Stimulated activated CD8-positive, alpha-beta memory T cell treated with anti-CD3 and anti-CD28 coated beads, Interleukin-15, amount 100 ng/mL, for 48 hours (primary cell): ENCODE measurements at regions not wholly inside any gene's neighbourhood (a gene's known extent, or its start where the extent isn't known, plus 50 kb on each side); places are given as distances from the start of the nearest gene placed in this dataset.
"Not testable (repeated sequence)": the region's sequence is repeated elsewhere in the genome, so short reads cannot be mapped to it uniquely, and the experiment has no call there.

Experiments used
- DNase-seq, 2 donors: peaks; one replicate each; pipeline ENCODE4 v3.0.0-alpha.2; 2020; ENCODE audit warnings: low read depth in 2 of 2

DNA sequence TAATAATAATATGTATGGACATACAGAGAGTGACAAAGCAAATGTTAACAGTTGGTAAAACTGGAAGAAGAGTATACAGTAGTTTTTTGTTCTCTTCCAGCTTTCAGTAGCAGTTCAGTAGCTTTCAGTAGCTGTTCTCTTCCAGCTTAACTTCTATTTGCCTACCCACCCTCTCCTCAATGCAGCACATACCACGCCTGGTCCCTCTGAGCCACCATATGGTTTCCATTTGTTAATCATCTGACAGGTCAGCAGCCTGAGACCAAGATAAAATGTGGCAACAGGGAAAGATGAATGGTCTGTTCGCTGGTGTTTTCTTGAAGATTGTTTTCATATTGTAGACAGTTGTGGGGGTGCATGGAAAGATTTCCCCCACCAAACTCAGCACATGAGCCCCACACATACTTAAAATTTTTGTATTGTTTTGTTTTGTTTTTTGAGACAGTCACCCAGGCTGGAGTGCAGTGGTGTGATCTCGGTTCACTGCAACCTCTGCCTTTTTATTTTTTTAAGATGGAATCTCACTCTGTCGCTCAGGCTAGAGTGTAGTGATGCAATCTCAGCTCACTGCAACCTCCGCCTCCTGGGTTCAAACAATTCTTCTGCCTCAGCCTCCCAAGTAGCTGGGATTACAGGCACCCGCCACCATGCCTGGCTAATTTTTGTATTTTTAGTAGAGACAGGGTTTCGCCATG lies 56.8 kb downstream of the ATP6V0E2 start:
- not testable (repeated sequence) for DNase-seq

DNA sequence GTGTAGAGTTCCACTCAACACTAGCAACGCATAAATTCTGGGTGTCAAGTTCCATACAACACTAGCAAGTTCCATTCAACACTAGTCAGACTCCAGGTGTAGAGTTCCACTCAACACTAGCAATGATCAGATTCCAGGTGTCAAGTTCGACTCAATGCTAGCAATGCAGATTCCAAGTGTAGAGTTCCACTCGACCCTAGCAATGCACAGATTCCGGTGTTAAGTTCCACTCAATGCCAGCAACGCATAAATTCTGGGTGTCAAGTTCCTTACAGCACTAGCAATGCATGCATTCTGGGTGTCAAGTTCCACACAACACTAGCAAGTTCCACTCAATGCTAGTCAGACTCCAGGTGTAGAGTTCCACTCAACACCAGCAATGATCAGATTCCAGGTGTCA lies 60.0 kb downstream of the ATP6V0E2 start:
- not testable (repeated sequence) for DNase-seq

DNA sequence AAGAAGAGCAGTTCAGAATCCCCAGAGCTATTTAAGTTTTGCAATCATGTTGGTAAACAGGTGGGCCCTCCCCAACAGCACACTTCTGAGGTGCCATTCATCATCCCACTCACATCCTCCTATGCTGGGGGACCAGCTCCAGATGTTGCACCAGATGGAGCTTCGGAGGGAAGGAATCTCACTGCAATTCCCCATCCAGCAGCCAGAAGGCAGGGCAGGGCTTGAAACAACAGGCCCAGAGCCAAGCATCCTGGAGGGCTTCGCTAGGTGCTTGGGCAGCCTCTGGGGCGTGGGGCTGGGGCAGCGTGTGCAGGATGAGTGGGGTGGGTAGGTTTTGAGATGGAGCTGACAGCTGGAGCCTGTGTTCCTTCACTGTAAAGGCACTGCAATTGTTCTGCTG lies 73.6 kb downstream of the ATP6V0E2 start:
- DNase-seq = not testable (repeated sequence)

DNA sequence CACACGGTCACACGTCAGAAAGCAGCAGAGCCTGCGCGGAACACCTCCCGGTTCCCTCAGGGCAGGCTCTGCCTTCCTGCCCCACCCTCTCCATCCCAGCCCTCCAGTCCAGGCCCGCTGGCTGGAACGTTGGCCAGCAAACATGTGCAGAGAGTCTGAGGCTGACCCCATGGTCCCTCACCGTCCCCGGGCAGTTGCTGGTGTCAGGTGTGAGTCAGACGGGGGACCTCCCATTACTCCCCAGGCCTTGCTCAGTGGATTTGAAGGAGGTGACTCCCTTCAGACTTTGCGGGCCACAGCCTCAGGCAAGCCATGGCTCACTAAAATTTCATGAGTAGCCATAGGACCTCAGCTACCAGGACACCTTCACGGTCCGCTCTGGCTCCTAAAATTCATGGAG lies 74.7 kb downstream of the ATP6V0E2 start:
- DNase-seq = not testable (repeated sequence)

DNA sequence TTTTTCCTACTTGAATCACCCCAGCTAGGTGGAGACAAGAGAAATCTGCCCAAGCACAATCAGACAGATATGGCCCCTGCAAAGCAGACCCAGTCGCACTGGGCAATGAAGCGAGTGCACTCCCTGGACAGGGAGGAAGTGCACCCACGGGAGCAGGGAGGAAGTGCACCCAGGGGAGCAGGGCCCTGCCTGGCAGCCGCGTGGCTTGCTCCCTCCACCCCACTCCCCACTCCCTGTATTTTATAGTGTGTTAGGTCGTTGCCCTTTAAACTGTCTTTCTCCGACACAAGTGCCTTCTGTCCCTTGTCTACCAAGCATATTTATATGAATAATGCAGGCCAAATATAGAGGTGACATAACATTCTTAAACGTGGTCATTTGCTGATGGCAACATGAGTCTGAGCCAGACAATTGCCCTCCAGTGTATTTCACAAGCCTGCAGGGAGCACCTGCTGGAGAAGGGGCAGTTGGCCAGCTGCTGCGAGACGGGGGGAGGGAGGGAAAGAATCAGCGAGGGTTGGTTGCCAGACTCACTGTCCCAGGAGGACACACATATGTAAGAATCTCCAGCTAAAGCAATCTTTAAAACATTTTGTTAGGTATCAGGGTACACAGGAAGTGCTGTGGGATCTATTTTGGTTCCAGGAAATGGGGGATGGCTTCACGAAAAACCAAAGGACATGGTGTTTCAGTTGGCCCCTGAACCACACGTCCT lies 76.3 kb downstream of the ATP6V0E2 start:
- not testable (repeated sequence) for DNase-seq

DNA sequence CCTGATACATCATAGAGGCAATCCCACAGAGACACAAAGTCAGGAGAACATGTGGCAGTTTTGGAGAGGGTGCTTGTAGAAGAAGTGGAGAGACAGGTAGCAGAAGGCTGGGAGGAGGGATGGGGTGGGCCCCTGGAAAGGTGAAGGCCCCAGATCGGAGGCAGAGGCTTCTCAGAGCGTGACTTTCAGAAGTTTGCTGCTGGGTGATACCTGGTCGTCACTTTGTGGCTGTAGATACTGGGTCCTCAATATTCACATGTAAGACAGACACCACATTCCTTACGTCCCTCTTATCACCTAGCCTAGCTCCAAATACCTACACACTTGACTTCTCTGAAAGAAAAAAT lies 76.8 kb downstream of the ATP6V0E2 start:
- DNase-seq = not testable (repeated sequence)

DNA sequence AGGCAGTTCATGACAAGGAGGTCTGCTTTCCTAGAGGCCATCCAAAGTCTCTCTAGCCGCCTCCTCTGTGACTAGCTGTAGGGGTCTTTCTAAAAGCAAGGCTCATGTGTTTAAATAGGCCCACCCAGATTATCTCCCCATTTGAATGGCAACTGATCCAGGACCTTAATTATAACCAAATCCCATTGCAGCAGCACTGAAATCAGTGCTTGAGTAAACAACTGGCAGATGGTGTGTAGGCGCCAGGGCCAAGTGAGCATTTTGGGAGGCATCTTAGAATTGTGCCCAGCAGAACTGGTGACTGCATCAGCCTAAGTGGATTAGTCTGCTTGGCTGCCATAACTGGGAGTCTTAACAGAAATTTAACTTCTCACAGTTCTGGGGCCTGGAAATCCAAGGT lies 77.8 kb downstream of the ATP6V0E2 start:
- not testable (repeated sequence) for DNase-seq

DNA sequence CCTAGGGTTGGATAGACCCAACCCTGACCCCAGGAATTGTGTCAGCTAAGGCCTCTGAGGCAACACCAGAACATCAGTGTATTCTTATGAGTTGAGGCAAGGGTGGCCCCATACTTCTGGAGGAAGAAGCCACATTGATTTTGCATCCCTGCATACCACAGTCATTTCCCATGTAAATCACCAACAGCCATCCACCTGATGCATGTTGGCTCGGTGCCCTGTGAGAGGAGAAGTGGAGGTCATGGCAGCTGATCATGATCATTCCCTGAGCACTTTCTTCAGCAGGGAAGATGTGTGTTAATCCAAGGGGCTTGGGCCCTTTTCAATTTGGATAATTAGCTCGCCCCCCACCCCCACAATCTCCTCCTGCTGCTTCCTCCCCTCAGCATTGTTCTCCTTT lies 85.1 kb downstream of the ATP6V0E2 start:
- DNase-seq = not testable (repeated sequence)

DNA sequence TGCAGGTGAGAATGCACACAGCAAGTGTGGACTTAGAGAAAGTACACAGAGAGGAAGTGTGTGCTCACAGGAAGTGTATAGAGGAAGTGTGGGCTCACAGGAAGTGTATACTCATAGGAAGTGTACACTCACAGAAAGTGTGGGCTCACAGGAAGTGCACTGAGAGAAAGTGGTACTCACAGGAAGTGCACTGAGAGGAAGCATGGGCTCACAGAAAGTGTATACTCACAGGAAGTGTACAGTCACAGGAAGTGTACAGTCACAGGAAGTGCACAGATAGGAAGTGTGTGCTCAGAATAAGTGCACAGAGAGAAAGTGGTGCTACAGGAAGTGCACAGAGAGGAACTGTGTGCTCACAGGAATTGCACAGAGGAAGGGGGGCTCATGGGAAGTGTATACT lies 87.1 kb downstream of the ATP6V0E2 start:
- DNase-seq = peak in 1 of 2 donors; percentile 2

DNA sequence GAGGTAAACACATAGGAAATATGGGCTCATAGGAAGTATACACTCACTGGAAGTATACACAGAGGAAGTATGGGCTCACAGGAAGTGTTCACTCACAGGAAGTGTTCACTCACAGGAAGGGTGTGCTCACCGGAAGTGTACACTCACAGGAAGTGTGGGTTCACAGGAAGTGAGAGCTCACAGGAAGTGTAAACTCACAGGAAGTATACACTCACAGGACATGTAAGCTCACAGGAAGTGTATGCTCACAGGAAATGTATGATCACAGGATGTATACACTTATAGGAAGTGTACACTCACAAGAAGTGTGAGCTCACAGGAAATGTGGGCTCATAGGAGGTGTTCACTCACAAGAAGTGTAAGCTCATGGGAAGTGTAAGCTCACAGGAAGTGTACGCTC lies 88.1 kb downstream of the ATP6V0E2 start:
- DNase-seq = peak in 1 of 2 donors; percentile 4

DNA sequence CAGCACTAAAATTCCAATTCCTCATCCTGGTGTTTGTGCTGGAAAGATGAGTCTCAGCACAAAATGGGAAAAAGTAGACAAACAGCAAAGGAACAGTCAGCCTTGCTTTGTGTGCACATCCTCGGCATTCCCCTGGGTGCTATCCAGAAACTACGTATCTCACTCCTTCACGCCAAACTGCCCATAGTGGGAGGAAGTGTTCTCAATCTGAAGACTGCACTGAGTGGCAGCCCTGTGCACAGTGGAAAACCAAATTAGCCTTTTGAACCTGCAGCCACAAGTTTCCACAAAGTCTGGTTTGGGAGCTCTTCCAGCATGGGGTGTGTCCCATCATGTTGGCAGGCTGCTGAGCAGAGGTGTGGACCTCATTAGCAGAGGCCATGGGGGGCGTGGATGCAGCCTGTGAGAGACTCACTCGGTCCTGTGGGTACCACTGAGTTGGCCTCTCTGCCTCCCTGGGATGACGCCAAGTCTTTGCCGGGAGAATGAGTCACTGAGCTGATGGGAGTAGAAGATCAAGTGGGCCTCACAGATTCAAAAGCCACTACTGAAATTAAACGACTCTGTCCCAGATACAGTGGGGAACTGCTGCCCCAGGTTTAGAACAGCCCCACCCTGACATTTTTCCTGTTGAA lies 89.0 kb downstream of the ATP6V0E2 start:
- not testable (repeated sequence) for DNase-seq

DNA sequence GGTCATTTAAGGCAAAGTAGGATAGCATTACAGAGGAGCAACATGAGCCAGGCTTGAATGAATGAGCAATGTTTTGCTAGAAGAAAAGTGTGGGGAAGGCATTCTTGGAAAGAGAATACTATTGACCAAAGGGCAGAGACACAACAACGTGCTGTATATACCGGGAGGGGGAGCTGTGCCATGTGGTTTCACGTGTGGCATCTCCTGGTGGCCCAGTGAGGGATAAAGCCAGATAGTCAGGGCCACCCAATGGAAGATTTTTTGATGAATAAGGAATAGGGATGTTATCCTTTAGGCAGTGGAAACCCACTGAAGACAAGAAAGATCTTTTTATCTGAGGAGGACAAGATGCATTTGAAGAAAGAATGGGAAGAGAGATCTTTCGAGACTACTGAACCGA lies 90.2 kb downstream of the ATP6V0E2 start:
- not testable (repeated sequence) for DNase-seq

DNA sequence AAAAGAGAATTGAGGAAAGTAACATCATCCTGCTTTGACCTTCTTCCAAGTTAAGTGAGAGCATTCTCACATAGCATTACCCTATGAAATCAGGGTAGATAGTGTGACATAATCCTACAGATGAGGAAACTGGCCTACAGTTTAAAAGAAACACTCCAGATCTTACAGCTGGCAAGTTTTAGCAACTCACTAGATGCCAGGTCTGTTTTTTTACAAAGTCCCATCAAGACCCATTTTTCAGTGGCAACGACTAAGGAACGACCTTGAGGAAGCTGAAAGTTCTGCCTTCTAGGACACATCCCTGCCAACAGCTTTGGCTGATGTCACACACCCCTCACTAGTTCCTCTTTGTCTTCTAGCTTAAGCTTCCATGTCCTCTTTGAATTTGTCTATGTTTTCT lies 92.7 kb downstream of the ATP6V0E2 start:
- DNase-seq = not testable (repeated sequence)

DNA sequence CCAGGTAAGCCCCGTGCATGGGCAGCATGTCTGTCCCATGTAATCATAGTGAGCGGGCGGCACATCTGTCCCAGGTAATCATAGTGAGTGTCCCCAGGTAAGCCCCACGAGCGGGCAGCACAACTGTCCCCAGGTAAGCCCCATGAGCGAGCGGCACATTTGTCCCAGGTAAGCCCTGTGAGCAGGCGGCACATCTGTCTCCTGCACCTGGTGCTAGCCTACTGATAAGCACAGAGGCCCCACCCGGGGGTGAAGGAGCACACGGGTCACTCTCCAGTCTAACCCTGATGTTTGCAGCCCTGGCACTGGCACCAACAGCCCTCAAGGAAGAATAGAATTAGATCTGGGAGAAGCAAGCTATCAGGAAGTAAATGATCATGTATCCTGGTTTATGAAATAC lies 99.2 kb downstream of the ATP6V0E2 start:
- not testable (repeated sequence) for DNase-seq

DNA sequence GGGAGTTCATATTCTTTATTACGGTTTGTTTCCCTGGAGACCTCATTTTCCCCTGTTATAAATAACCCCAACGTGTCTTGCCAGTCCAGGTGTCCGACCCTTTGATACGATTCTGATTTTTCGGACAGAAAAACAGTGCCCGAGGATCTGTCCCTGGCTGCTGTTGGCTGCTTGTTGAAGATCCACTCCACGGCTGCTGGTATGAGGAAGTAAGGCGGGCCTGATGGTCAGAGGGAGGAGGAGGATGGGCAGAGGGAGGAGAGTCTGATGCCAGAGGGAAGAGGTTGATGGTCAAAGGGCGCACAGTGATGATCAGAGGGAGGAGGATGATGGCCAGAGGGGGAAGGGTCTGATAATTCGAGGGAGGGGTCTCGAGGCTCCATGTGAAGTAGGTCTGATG lies 99.9 kb downstream of the ATP6V0E2 start:
- not testable (repeated sequence) for DNase-seq

DNA sequence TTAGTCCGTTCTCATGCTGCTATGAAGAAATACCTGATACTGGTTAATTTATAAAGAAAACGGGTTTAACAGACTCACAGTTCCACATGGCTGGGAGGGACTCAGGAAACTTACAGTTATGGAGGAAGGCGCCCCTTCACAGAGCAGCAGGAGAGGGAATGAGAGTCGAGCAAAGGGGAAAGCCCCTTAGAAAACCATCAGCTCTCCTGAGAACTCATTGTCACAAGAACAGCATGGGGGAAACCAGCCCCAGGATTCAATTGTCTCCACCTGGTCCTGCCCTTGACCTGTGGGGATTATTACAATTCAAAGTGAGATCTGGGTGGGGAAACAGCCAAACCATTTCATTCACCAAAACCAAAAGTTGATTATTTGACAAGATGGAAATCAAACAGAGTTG lies 101.8 kb downstream of the ATP6V0E2 start:
- DNase-seq = not testable (repeated sequence)

DNA sequence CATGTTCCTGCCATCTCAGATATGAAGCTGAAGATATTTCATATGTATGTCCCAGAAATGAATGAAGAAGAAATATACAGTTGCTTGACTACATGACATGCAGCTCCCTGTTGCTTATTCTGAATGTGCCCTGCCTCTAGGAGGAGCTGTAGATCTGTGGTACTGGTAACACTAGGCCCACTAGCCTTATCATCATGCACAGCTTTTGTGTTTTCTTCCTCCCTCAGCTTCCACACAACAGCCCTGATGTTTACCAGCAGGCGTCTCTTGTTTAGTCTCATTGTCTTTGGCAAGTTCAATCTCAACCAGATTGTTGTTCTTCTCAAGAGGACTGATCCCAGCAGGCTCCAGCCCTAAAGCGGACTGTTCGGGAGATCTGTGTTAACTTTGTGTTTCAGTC lies 104.8 kb downstream of the ATP6V0E2 start:
- DNase-seq = not testable (repeated sequence)

DNA sequence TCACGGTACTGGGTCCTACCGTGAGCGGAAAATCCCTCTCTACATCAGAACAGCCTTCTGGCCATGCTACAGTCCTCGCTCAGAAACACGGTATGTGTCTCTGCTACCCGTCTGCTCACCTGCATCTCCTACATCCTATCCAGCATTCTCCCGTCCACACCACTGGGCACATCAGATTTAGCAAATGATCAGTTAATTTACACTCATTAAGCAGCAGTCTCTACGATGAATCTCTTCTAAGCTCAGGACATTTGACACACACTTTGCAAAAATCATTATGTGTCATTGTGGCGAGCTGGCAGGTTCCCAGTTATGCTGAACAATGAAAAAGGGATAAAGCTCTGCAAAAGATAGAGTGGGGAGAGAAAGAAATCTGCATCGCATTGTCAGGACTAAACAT lies 105.2 kb downstream of the ATP6V0E2 start:
- not testable (repeated sequence) for DNase-seq

DNA sequence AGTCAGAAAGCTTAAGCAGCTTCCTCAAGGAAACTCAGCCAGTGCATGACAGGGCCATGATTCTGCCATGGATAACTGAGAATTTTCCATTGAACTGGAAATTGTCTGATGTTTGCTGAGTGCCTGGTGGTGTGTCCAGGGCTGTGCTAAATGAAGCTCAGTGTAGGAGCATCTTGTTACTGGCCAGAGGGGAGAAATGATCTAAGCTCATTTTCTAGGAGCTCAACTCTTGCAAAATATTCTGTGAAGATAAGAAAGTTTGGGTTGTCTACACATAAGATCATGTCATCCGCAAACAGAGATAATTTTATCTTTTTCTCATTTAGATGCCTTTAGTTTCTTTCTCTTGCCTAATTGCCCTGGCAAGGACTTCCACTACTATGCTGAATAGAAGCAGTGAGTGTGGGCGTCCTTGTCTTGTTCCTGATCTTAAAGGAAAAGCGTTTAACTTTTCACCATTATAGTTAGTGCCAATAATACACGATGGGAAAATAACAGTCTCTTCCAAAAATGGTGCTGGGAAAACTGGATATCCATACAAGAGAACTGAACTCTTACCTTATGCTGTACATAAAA lies 108.9 kb downstream of the ATP6V0E2 start:
- DNase-seq = not testable (repeated sequence)

DNA sequence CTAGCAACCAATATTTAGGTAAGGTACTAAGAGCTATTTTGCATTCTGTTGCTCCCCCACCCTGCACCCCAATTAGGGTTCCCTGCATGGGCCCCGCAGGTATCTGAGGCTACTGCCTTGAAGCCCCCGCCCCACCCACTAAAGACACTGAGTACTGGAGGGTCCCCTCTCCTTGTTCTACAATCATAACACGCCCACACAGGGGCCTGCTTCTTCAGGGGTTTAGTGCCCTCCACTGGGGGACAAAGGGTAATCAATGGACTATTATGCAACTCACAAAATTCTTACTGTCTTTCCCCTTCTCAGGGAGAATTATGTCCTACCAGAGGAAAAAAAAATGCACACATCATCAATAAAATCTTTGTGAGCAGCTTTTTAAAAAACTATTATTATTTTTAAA lies 113.1 kb downstream of the ATP6V0E2 start:
- DNase-seq = not testable (repeated sequence)

DNA sequence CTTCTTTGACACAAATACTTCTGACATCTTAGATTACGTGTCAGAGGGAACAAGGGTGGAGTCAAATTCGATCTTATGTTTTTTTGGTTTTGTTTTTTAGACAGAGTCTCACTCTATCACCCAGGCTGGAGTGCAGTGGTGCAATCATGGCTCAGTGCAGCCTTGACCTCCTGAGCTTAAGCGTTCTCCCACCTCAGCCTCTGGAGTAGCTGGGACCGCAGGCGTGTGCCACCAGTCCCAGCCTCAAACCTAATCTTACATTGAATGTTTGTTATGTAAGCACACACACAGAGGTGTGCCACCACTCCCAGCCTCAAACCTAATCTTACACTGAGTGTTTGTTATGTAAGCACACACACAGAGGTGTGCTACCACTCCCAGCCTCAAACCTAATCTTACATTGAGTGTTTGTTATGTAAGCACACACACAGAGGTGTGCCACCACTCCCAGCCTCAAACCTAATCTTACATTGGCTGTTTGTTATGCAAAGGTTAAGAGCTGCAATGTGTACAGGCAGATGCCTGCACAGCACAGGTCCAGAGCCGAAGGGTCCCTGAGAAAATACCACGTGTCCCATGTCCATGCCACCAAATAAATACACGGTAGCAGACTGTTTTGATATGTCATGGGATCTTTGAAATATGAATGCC lies 118.0 kb downstream of the ATP6V0E2 start:
- DNase-seq = not testable (repeated sequence)

DNA sequence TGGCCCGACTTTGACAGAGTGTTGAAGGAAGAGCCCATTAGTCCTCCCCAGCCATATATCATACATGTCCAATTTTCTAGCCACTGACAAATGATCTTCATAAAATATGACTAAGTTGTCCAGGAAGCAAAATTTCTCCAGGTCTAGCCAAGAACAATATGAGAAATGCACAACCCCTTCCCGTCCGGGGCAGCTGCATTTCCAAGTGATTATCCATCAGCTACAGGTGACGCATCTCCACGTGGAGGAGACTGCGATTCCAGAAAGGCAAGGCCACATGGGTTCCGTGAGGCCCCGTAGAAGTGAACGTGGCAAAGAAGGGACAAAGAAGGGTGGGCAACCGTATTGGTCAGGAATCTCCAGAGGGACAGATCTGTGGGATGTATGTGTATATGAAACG lies 118.6 kb downstream of the ATP6V0E2 start:
- not testable (repeated sequence) for DNase-seq
